ENCODE measurements at regions not wholly inside any gene's neighbourhood (a gene's known extent, or its start where the extent isn't known, plus 50 kb on each side); places are given as distances from the start of the nearest gene placed in this dataset.
"Not testable (repeated sequence)": the region's sequence is repeated elsewhere in the genome, so short reads cannot be mapped to it uniquely, and the experiment has no call there.

- no peak for ATAC-seq
Measured at GRCh38 chr11:112514011-112514740, 253.5 kb upstream of the PLET1 start.

GRCh38 chr11:112516261-112516660 is 255.6 kb upstream of the PLET1 start:
- ATAC-seq: no peak
- no peak for DNase-seq

More at GRCh38 chr11:112514011-112514740, 253.5 kb upstream of the PLET1 start:
- DNase-seq: no peak

- DNase-seq (no peak), ATAC-seq (no peak)
Measured at GRCh38 chr11:112516755-112517154, 256.1 kb upstream of the PLET1 start.

- no peak for DNase-seq
Measured at GRCh38 chr11:112518371-112518770, 257.7 kb upstream of the PLET1 start.

GRCh38 chr11:112519751-112520150 is 259.1 kb upstream of the PLET1 start:
- ATAC-seq (no peak), DNase-seq (no peak)

More at GRCh38 chr11:112518371-112518770, 257.7 kb upstream of the PLET1 start:
- no peak for ATAC-seq

GRCh38 chr11:112520354-112520753 is 259.7 kb upstream of the PLET1 start:
- DNase-seq (no peak), ATAC-seq (no peak)

- DNase-seq (no peak), ATAC-seq (no peak)
Measured at GRCh38 chr11:112522536-112522935, 261.9 kb upstream of the PLET1 start.

- DNase-seq (no peak), ATAC-seq (no peak)
Measured at GRCh38 chr11:112523031-112523430, 262.4 kb upstream of the PLET1 start.

GRCh38 chr11:112523477-112523876 is 262.8 kb upstream of the PLET1 start:
- DNase-seq: no peak
- ATAC-seq: no peak

GRCh38 chr11:112523951-112524350 is 263.3 kb upstream of the PLET1 start:
- ATAC-seq (no peak), DNase-seq (no peak)

- ATAC-seq: no peak
- no peak for DNase-seq
Measured at GRCh38 chr11:112524798-112525197, 264.1 kb upstream of the PLET1 start.

- DNase-seq (no peak), ATAC-seq (no peak)
Measured at GRCh38 chr11:112525270-112525669, 264.6 kb upstream of the PLET1 start.

- DNase-seq: no peak
- ATAC-seq: no peak
Measured at GRCh38 chr11:112525844-112526590, 265.4 kb upstream of the PLET1 start.

- ATAC-seq (peak; percentile 88), DNase-seq (peak; percentile 27)
Measured at GRCh38 chr11:112526699-112527416, 266.2 kb upstream of the PLET1 start.

GRCh38 chr11:112529071-112529470 is 268.4 kb upstream of the PLET1 start:
- ATAC-seq (no peak), DNase-seq (no peak)

- DNase-seq (no peak), ATAC-seq (no peak)
Measured at GRCh38 chr11:112532506-112532905, 271.8 kb upstream of the PLET1 start.

- no peak for ATAC-seq
- DNase-seq: no peak
Measured at GRCh38 chr11:112533682-112534081, 273.0 kb upstream of the PLET1 start.

- ATAC-seq: no peak
Measured at GRCh38 chr11:112534208-112534607, 273.5 kb upstream of the PLET1 start.

GRCh38 chr11:112537026-112537425 is 276.4 kb upstream of the PLET1 start:
- DNase-seq: no peak

More at GRCh38 chr11:112534208-112534607, 273.5 kb upstream of the PLET1 start:
- no peak for DNase-seq

GRCh38 chr11:112537846-112538330 is 277.2 kb upstream of the PLET1 start:
- DNase-seq (no peak), ATAC-seq (peak; percentile 61)

More at GRCh38 chr11:112537026-112537425, 276.4 kb upstream of the PLET1 start:
- ATAC-seq: no peak

GRCh38 chr11:112538534-112539280 is 278.0 kb upstream of the PLET1 start:
- ATAC-seq: peak; percentile 53
- peak; percentile 16 for DNase-seq

GRCh38 chr11:112539281-112539555 is 278.6 kb upstream of the PLET1 start:
- not testable (repeated sequence) for ATAC-seq, DNase-seq
